ENCODE measurements at regions not wholly inside any gene's neighbourhood (a gene's known extent, or its start where the extent isn't known, plus 50 kb on each side); places are given as distances from the start of the nearest gene placed in this dataset.

DNA sequence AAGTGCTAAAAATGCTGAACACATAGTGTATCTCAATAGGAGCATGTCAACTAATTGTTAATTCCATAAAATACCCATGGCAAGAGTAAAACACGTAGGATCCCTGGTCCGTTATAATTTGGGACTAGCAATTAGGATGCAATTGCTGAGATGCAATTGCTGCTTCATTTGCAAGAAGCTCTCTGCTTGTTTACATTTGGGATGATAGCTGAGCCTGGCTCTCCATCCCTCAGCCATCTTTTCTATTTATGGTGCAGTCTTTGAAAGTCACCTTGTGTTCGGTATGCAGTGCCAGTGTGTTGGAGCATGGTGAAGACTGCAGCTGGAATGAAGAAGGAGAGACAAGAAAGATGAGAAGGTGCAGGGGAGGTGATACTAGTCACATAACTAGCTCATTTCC lies 191.3 kb downstream of the SNX10 start:
- Histone ChIP-seq H3K79me2 (replicated peaks; ENCODE audit: insufficient read depth, low read length) (no peaks in the 10 kb centered on the region), H3K27ac (ENCODE audit: low read length) (peak overlapping the region; percentile 85), H3K9me2 (ENCODE audit: insufficient read depth, low read length) (no peaks in the 10 kb centered on the region), H3F3A (ENCODE audit: insufficient read depth, low read length, poor library complexity, severe bottlenecking) (peaks cover 6% of the 10 kb centered on the region), H3K9me3 (ENCODE audit: low read length) (no peaks in the 10 kb centered on the region), H3K36me3 (ENCODE audit: insufficient read depth, low read length) (no peaks in the 10 kb centered on the region), H3K4me2 (ENCODE audit: low read length) (no peak overlapping the region), H4K20me1 (ENCODE audit: insufficient read depth) (no peaks in the 10 kb centered on the region), H3K4me3 (ENCODE audit: low read length) (no peak overlapping the region), H3K9ac (ENCODE audit: low read length) (no peak overlapping the region), H3K27me3 (ENCODE audit: insufficient read depth, low read depth, low read length) (no peaks in the 10 kb centered on the region), H2AFZ (ENCODE audit: low read depth, low read length) (no peak overlapping the region)
- TF ChIP-seq RAD21 (conservative IDR thresholded peaks at IDR 0.05) = no peak
- TF ChIP-seq EP300 (conservative IDR thresholded peaks at IDR 0.05; ENCODE audit: poor library complexity, severe bottlenecking) = no peak
- no peak for TF ChIP-seq EZH2 (IDR thresholded peaks at IDR 0.05; ENCODE audit: borderline replicate concordance, insufficient read depth, low read length, poor library complexity, severe bottlenecking)
- TF ChIP-seq POLR2AphosphoS5 (IDR thresholded peaks at IDR 0.05) = no peak
- TF ChIP-seq, protein P1, sequence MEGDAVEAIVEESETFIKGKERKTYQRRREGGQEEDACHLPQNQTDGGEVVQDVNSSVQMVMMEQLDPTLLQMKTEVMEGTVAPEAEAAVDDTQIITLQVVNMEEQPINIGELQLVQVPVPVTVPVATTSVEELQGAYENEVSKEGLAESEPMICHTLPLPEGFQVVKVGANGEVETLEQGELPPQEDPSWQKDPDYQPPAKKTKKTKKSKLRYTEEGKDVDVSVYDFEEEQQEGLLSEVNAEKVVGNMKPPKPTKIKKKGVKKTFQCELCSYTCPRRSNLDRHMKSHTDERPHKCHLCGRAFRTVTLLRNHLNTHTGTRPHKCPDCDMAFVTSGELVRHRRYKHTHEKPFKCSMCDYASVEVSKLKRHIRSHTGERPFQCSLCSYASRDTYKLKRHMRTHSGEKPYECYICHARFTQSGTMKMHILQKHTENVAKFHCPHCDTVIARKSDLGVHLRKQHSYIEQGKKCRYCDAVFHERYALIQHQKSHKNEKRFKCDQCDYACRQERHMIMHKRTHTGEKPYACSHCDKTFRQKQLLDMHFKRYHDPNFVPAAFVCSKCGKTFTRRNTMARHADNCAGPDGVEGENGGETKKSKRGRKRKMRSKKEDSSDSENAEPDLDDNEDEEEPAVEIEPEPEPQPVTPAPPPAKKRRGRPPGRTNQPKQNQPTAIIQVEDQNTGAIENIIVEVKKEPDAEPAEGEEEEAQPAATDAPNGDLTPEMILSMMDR (IDR thresholded peaks at IDR 0.05; ENCODE audit: poor library complexity, severe bottlenecking) = no peak
- TF ChIP-seq, protein P2, sequence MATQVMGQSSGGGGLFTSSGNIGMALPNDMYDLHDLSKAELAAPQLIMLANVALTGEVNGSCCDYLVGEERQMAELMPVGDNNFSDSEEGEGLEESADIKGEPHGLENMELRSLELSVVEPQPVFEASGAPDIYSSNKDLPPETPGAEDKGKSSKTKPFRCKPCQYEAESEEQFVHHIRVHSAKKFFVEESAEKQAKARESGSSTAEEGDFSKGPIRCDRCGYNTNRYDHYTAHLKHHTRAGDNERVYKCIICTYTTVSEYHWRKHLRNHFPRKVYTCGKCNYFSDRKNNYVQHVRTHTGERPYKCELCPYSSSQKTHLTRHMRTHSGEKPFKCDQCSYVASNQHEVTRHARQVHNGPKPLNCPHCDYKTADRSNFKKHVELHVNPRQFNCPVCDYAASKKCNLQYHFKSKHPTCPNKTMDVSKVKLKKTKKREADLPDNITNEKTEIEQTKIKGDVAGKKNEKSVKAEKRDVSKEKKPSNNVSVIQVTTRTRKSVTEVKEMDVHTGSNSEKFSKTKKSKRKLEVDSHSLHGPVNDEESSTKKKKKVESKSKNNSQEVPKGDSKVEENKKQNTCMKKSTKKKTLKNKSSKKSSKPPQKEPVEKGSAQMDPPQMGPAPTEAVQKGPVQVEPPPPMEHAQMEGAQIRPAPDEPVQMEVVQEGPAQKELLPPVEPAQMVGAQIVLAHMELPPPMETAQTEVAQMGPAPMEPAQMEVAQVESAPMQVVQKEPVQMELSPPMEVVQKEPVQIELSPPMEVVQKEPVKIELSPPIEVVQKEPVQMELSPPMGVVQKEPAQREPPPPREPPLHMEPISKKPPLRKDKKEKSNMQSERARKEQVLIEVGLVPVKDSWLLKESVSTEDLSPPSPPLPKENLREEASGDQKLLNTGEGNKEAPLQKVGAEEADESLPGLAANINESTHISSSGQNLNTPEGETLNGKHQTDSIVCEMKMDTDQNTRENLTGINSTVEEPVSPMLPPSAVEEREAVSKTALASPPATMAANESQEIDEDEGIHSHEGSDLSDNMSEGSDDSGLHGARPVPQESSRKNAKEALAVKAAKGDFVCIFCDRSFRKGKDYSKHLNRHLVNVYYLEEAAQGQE (IDR thresholded peaks at IDR 0.05; ENCODE audit: borderline replicate concordance) = no peak
- TF ChIP-seq TAF1 (IDR thresholded peaks at IDR 0.05; ENCODE audit: low read depth) = no peak
- no peak for TF ChIP-seq MXI1 (conservative IDR thresholded peaks at IDR 0.05; ENCODE audit: poor library complexity, severe bottlenecking)
- TF ChIP-seq SMC3 (conservative IDR thresholded peaks at IDR 0.05; ENCODE audit: poor library complexity) = no peak

DNA sequence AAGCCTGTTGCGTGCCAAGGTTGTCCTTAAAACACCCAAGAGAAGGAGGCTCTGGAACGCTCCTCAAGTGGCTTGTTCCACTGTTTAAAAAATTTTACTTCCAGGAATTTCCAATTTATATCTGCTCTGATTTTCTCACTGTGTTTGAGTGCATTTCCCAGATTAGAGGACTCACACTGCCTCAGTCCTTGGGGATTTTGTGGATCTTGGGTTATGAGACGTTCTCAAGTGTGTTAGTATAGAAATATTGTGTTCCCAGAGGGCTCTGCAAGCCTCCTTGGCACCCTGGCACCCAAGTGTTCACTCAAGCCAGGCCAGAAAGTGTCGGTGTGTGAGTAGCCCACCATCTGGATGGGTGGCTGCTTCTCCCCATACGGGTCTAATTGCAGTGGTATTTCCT lies 192.2 kb downstream of the SNX10 start:
- peaks cover 6% of the 10 kb centered on the region for H3F3A ChIP-seq (ENCODE audit: insufficient read depth, low read length, poor library complexity, severe bottlenecking)
- TF ChIP-seq SMC3 (conservative IDR thresholded peaks at IDR 0.05; ENCODE audit: poor library complexity) (no peak), MXI1 (conservative IDR thresholded peaks at IDR 0.05; ENCODE audit: poor library complexity, severe bottlenecking) (no peak), EP300 (conservative IDR thresholded peaks at IDR 0.05; ENCODE audit: poor library complexity, severe bottlenecking) (no peak), TAF1 (IDR thresholded peaks at IDR 0.05; ENCODE audit: low read depth) (no peak), EZH2 (IDR thresholded peaks at IDR 0.05; ENCODE audit: borderline replicate concordance, insufficient read depth, low read length, poor library complexity, severe bottlenecking) (no peak), POLR2AphosphoS5 (IDR thresholded peaks at IDR 0.05) (no peak)
- TF ChIP-seq, protein P2 (IDR thresholded peaks at IDR 0.05; ENCODE audit: borderline replicate concordance) = no peak
- TF ChIP-seq, protein P1 (IDR thresholded peaks at IDR 0.05; ENCODE audit: poor library complexity, severe bottlenecking) = no peak
- no peak overlapping the region for H3K9ac ChIP-seq (ENCODE audit: low read length)
- H3K4me2 ChIP-seq (ENCODE audit: low read length) = no peak overlapping the region
- H3K27me3 ChIP-seq (ENCODE audit: insufficient read depth, low read depth, low read length) = no peaks in the 10 kb centered on the region
- no peak overlapping the region for H2AFZ ChIP-seq (ENCODE audit: low read depth, low read length)
- no peak overlapping the region for H3K27ac ChIP-seq (ENCODE audit: low read length)
- no peak overlapping the region for H3K4me3 ChIP-seq (ENCODE audit: low read length)
- no peaks in the 10 kb centered on the region for H4K20me1 ChIP-seq (ENCODE audit: insufficient read depth)
- no peaks in the 10 kb centered on the region for H3K9me2 ChIP-seq (ENCODE audit: insufficient read depth, low read length)
- no peaks in the 10 kb centered on the region for H3K36me3 ChIP-seq (ENCODE audit: insufficient read depth, low read length)
- H3K9me3 ChIP-seq (ENCODE audit: low read length) = no peaks in the 10 kb centered on the region
- H3K79me2 ChIP-seq (replicated peaks; ENCODE audit: insufficient read depth, low read length) = no peaks in the 10 kb centered on the region

Measured in neural cell (in vitro differentiated cells).